HG03354 (cell line): ENCODE measurements at regions not wholly inside any gene's neighbourhood (a gene's known extent, or its start where the extent isn't known, plus 50 kb on each side); places are given as distances from the start of the nearest gene placed in this dataset.

ENCODE experiments used
- ATAC-seq: cut with Tn5 transposase; IDR thresholded peaks from one replicate; pipeline ENCODE4 v1.9.1; 2021; ENCODE audit warnings: mild to moderate bottlenecking; ENCODE audit not compliant: unreplicated experiment, poor library complexity, severe bottlenecking

DNA sequence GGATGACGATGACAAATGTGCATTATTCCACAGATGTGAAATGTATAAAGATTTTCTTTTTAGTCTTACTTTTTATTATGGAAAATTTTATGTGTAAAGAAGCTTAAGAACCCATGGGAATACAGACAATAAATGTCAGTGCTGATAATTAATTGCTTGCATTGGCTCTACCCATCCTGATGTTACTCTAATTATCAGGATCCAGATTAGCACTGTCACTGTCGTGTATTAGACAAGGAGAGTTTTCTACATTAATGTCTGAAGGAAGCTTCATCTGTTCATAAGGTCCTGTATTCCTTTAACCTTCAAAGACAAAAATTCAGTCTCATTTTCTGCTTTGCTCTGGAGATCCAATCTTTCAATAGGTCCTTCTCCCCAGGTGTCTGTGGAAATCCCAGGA lies 259.1 kb upstream of the ADAMTS5 start:
- ATAC-seq = no peak

DNA sequence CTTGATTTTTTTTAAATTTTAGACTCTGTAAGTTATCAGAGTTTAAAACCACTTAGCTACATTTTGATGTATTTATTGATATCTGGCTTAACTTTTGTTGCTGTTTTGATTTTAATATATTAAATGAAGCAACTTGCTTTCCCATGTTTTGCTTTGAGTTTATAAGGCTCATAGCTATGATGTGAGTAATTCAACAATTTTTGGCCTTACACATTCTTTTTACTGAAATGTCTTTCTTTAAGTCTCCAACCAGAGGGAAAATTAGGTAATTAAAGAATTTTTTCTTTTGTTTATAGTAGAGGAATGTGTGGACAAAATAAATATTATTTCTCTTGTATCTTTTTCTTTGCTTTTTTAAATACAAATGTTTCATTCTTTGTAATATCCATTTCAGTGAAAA lies 258.3 kb upstream of the ADAMTS5 start:
- ATAC-seq = no peak

DNA sequence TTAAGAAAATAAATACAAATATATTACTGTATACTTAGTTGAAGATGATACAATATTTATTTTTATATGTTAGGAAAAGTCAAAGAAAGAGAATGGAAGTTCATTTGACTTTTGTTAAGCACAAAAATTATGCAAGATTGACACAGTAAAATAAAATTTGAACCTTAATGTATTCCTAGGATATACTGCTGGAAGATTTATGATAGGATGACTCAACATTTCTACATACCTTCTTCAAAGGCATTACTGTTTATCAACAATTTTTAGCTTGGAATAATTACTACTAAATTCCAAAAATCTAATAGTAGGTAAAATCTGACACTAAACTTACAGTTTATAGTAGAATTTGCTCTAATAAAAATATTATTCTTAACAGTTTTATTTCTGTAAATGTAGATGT lies 257.3 kb upstream of the ADAMTS5 start:
- no peak for ATAC-seq

DNA sequence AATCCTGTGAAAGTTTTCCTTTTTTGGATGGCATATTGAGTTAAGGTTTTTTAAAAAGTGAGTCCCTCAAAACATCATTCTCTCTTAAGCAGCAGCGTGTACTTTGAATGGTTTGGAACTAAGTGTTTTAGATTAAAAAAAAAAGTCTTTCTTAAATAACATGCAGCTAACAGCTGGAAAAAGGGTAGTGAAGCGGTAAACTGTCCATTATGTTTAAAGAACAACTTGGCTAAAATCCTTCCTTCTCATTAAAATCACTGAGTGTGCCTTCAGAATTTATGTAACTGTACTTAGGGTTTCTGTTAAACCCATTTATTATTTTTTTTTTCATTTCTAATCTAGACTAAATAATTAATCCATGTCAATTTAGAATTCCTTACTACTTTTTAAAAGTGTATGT lies 254.2 kb upstream of the ADAMTS5 start:
- no peak for ATAC-seq

DNA sequence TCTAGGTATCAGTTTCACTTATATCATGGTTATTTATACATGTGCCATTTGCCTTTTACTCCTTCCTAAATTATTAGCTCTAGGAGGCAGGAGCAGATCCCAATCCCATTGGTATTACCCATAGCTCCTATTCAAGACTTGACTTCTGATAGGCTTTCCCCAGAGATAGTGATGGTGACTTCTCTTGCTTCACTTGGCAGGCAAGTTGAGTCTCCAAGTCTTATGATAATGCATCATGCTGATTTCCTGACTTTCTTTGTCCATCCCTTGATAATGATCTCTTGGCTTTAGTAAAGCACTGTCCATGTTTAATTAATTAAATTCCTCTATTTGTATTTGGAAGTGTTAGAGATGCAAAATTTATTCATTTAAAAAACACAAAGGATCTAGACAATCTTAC lies 253.5 kb upstream of the ADAMTS5 start:
- no peak for ATAC-seq

DNA sequence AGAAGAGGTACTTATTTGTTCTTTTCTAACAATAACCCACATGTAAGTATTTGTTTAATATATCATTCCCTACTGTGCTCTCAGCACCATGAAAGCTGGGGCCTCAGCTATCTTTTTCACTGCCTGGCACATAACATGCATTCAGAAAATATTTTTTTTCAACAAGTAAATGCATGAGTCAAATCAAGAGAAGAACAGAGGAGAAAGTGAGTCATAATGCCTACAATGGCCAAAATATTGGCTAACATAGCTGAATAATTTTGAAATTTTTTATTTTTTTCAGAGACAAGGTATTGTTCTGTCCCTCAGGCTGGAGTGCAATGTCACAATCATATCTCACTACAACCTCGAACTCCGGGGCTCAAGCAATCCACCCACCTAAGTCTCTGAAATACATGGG lies 252.2 kb upstream of the ADAMTS5 start:
- no peak for ATAC-seq

DNA sequence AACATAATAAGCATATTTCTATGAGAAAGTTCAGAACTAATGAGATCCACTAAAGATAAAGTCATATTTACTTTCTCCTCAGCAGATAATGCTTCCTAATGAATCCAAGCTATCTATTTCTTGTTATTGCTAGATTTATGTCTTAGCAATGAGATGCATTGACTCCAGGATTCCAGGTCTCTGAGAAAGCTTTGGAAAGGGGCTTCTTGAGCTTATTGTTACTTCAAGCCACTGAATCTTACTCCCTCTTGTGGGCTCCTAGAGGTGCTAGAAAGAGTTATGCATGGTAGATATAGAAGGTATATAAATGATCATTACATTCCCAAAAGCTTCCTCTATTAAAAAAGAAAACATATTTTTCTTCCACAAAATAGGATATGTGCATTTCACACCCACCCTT lies 246.4 kb upstream of the ADAMTS5 start:
- ATAC-seq = no peak

DNA sequence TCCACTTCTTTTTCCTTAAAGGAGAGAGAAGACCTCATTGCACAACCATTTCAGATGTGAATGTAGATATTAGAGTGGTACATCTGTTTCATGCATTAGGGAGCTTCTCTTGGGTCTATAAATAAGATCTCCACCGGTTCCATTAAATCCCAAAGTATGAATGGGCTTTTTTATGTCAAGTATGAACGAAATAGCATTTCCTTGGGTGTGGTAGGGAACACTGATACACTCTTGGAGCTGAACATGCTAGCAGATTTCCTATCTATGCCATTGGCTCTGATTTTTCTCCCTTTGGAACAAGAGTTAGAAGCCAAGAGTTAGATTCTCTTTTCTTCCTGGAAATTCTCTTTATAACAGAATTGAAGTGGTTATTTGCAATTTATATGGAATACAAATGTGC lies 245.6 kb upstream of the ADAMTS5 start:
- ATAC-seq = no peak

DNA sequence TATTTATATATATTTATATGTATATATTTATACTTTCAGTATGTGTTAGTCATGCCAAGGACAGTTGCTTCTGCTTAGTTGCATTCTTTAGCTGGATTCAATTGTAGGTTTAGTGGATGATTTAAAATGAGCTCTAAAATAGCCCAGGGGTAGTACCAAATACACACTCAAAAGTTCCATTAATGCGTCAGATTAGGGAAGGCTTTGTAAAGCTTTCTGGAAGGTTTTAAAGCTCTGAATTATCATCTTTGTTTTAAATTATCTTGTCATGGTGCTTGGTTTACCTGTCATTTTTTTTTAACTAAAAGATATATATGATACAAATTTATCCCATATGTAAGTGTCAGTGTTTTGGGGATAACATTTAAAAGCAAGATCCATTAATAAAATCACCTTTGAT lies 242.7 kb upstream of the ADAMTS5 start:
- ATAC-seq = no peak

DNA sequence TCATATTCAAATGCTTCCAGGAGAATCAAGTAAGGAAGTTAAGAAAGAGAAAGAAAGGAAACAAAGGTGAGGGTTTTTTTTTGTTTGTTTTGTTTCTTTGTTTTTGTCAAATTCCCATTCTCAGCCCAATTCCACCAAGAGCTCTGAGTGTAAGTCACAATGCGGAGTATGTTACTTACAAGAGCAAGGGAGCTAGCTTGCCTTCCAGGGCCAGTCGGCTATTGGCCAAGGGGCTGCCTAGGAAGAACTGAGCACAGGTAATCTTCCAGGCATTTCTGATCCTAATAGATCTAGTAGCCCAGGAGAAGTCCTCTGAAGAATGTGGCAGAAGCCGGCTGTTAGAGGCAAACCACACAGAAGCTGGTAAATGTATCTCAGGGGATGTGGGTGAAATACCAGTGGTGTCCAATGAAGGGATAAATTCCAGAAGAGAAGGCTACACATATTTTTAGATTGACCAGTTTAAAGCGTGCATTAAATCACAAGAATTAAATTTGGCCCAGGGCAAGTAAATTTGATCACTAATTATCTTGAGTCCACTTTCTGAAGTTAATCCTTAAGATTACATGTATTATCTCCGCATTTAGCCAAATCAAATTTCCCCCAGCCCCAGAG lies 239.6 kb upstream of the ADAMTS5 start:
- no peak for ATAC-seq

DNA sequence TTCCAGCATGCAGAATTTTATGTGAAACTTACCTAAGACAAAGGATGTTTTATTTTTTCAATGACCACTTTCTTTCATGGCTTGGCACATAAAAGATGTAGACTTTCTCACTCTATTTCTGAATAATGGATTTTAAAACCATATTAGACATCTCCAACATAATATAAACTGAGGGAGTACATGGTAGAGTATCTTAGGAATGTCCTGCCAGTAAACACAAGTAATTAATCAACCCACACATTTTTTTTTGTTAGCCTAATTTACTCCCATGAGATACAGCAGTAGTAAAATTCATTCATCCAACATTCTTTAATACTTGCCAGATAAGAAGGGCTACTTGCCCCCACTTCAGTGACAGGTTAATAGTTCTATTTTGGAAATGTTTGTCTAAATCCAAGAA lies 235.4 kb upstream of the ADAMTS5 start:
- no peak for ATAC-seq

DNA sequence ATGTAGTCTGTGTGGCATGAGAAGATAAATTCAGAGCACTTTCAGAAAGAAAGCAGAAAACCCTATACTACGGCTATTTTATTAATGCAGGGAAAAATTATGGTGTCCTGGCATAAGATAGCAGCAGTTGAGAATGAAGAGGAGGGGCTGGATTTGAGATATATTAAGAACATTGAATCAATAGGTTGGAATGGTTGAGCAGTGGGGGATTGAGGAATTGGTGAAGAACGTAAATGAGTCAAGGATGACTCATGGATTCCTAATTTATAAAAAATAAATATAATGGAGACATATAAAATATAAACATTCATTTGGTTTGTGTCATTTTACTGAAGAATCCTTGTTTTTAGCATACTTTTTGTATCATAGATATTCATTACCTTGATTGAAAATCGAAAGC lies 234.3 kb upstream of the ADAMTS5 start:
- no peak for ATAC-seq

DNA sequence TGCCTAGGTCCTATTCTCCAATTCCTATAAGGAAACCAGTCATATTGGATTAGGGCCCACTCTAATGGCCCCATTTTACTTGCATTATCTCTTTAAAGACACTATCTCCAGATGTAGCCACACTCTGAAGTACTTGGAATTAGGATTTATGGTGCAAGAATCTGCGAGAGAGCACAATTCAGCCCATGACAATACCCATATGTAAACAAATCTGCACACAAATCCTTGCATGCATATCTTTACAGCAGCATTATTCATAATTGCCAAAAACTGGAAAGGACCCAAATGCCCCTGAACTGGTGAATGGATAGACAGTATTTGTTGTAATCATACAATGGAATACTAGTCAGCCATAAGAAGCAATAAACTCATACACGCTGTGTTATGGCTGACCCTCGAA lies 229.8 kb upstream of the ADAMTS5 start:
- no peak for ATAC-seq

DNA sequence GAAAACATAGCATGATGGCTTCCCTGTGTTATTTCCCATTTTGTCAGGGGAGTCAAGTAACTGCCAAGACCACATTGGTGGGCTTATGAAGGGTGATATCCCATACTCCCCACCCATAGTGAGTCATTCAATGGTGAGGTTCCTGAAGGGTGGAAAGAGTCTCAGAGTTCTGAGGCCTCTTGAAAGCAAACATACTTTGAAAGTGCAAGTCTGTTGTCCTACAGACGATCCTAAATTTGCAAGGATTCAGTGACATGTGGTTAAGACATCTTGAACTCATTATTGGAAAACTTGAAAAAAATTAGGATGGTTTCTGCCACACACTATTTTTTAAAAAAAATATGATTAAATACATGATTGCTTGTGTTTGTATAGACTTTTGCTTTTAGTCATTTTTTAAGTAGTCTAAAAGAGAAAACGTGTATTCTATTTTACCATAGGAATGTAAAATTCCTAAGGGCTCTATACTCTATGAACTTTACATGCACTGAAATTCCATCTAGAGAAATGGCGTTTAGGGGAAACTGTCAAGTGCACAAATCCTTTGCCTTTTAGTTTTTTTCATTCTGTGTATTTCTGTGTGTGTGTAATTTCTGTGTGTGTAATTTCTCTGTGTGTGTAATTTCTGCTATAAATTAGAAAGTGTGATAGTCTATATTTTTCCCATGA lies 225.5 kb upstream of the ADAMTS5 start:
- no peak for ATAC-seq

DNA sequence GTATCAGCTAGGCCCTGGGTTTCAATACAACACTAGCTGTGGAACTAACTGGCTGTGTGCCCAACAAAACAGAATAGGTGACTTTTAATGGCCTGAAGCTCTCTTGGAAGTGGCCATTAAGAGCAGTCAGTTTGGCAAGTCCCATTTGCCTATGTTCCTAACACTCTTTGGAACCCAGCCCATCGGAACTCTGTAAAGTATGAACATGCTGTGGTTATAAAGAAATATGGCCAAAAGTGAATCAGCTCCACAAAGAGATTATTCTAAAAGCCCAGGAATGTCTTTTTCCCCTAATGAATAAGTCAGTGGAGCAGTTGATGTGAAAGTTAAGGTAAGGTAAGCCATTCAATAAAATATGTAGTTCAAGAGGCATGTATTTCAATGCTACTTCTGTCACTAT lies 223.7 kb upstream of the ADAMTS5 start:
- no peak for ATAC-seq

DNA sequence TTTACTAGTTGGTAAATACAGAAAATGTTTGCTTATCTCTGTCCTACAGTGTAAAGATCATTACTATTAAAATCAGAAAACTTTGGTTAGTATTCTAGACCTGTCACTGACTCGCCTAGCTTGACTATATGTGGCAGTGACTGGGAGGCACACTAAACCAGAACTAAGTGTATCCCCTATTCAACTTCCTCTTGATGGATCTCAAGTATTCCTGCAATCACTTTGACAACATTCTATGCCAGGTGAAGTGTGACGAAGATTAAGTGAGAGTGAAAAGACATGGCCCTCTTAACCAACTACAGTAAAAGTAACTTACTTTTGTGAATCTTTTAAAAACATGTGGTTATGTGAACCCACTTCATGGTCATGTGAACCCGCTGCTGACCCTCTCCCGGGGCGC lies 223.0 kb upstream of the ADAMTS5 start:
- ATAC-seq = no peak

DNA sequence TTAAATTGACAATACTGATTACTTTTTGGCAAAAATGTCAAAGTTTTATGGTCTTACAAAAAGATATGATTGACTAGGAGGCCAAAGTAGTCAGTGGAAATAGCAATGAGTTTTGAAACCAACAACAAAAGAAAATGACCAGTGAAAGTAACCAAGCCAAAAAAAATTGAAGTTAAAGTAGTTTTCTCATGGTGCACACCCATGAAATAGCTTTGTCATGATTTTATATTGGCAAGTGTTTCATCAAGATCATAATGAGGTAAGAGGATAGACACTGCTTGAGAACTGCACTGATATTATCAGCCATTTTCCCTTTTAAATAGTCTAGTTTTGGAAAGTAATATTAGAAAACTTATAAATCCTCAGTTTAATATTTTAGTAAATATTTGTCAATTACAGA lies 206.2 kb upstream of the ADAMTS5 start:
- no peak for ATAC-seq

DNA sequence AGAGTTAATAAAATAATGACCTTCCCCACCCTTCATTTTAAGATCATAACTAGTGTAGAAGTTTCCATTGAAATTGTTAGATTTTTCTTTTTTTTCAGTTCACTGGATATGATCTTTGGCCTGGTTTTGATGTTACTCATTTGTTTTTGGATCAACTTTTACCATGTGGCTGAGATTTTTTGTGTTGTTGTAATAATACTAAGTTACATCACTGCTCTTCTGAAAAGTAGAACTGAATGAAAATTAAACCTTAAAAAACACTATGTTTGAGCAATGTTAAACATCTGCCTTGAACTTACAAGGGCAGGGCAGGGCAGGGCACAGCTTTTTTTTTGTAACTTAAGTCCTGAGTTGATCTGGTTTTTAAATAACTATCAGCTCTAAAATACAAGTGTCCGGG lies 204.8 kb upstream of the ADAMTS5 start:
- ATAC-seq = no peak

DNA sequence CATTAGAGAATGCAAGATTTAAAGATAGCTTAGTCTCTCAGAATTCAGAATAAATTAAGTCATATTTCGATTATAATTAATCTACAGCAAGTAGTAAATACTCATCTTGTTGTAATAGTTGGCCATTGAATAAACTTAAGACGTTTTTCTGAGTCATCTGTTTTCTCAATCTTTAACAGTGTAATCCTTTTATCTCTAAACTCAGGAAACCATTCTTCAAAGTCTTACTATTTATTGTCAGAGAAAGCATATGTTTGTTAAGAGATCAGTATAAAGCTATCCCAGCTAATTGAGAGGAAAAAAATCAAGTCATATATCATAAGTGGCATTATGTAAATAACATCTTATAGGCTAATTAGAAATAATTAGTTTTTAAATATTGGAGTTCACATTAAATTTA lies 201.2 kb upstream of the ADAMTS5 start:
- ATAC-seq = no peak

DNA sequence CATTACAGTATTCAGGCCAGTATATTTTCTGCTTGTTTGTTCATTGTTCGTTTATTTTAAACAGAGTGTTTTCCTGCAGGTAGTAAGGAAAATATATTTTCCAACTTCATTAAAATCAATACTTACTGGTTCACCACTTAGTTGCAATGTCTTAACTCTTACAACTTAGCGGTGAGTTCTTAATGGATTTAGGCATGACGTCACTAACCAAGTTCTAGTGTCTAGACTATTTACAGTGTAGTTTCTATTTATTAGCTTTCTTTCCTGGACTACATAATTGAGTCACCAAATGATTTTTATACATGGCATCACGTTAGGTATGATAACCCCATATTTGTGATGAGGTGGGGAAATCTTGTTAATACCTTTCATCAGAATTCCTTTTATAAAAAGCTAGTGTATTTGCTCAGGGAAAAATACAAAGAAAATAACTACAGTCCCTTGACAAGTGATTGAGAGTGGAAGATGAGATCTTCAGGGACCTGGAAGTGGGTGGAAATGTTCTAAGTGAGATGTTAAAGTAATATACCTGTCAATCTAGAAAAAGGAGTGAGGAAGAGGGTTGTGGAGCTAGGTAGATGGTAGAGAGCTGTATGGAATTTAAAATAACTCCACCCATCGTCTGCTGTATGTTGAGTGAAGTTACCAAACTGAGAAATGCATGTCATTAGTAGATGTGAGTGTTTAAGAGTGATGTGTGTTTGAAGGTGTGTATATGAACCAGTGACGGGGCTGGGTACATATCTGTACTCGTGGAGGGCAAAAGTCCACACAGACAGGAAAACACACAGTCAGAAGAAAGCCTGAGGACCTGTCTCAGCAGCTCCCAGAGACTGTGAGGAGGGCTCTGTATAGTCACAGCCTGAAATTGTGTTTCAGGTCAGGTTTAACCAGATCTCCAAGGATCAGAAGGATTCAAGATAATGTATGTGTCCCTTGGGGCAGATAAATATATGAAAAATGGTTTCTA lies 197.6 kb upstream of the ADAMTS5 start:
- no peak for ATAC-seq

DNA sequence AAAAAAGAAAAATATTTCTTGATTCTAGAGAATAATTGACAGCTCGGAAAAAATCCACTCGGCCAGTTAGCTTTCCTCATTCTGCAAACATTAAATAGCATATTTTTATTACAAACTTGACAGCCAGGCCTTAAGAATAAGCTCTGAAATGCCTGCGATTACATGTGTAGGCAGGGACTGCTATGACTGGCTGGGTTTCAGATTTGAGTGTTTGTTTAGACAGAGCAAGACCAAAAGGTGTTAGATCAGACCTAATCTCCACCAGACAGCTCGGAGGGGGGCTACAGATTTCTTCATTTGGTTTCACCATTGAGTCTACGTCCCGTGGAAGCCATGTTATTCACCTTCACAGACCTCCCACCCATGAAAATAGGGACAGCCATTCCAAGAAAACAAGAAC lies 192.1 kb upstream of the ADAMTS5 start:
- ATAC-seq = no peak
